OCI-LY1 (cell line): ENCODE measurements at regions not wholly inside any gene's neighbourhood (a gene's known extent, or its start where the extent isn't known, plus 50 kb on each side); places are given as distances from the start of the nearest gene placed in this dataset.

ENCODE experiments used
- H2AFZ ChIP-seq: fragments of 200-600 bp; sonication (generic), shearing (Covaris generic); 2 replicates; pipeline ENCODE4 v1.6.0; 2014; ENCODE audit warnings: antibody characterized with exemption, mild to moderate bottlenecking, low read length
- H3F3A ChIP-seq: fragments of 200-600 bp; sonication (generic), shearing (Covaris generic); 2 replicates; pipeline ENCODE4 v1.6.0; 2014; ENCODE audit warnings: mild to moderate bottlenecking, antibody characterized with exemption, low read length, moderate library complexity; ENCODE audit not compliant: insufficient read depth
- H3K27ac ChIP-seq: fragments of 200-600 bp; sonication (generic); 2 replicates; pipeline ENCODE4 v1.5.1; 2014; ENCODE audit warnings: low read length, mixed run types, mild to moderate bottlenecking, low read depth; ENCODE audit not compliant: poor library complexity, severe bottlenecking
- H3K27me3 ChIP-seq: fragments of 200-600 bp; sonication (generic); 2 replicates; pipeline ENCODE4 v1.6.0; 2014; ENCODE audit warnings: antibody characterized with exemption, mild to moderate bottlenecking, low read length, moderate library complexity; ENCODE audit not compliant: insufficient read depth
- H3K36me3 ChIP-seq: fragments of 200-600 bp; sonication (generic); 2 replicates; pipeline ENCODE4 v1.6.1; 2014; ENCODE audit warnings: mild to moderate bottlenecking, antibody characterized with exemption, low read length, moderate library complexity, mixed read lengths; ENCODE audit not compliant: insufficient read depth
- H3K4me1 ChIP-seq: fragments of 200-600 bp; sonication (generic); 2 replicates; pipeline ENCODE4 v1.5.1; 2014; ENCODE audit warnings: mild to moderate bottlenecking, low read length, moderate library complexity; ENCODE audit not compliant: insufficient read depth, severe bottlenecking
- H3K4me2 ChIP-seq: fragments of 200-600 bp; sonication (generic), shearing (Covaris generic); 2 replicates; pipeline ENCODE4 v1.6.1; 2014; ENCODE audit warnings: low read length
- H3K4me3 ChIP-seq: fragments of 200-600 bp; sonication (generic); 2 replicates; pipeline ENCODE4 v1.5.1; 2014; ENCODE audit warnings: low read length, low read depth, mild to moderate bottlenecking, mixed read lengths; ENCODE audit not compliant: poor library complexity, severe bottlenecking
- H3K79me2 ChIP-seq: fragments of 200-600 bp; shearing (Covaris generic); 2 replicates; pipeline ENCODE4 v1.6.1; 2016; ENCODE audit warnings: mixed run types, low read length, mixed read lengths; ENCODE audit not compliant: insufficient read depth
- H3K9ac ChIP-seq: fragments of 200-600 bp; sonication (generic), shearing (Covaris generic); 2 replicates; pipeline ENCODE4 v1.6.1; 2014; ENCODE audit warnings: mild to moderate bottlenecking, low read length, mixed read lengths
- H3K9me2 ChIP-seq: fragments of 200-600 bp; sonication (generic), shearing (Covaris generic); 2 replicates; pipeline ENCODE4 v1.6.1; 2014; ENCODE audit warnings: low read depth, mild to moderate bottlenecking, low read length, mixed read lengths
- H3K9me3 ChIP-seq: fragments of 200-600 bp; shearing (Covaris generic); 2 replicates; pipeline ENCODE4 v1.6.1; 2014; ENCODE audit warnings: low read length, mixed read lengths
- H4K20me1 ChIP-seq: fragments of 200-600 bp; sonication (generic), shearing (Covaris generic); 2 replicates; pipeline ENCODE4 v1.6.0; 2016; ENCODE audit warnings: mild to moderate bottlenecking, low read length; ENCODE audit not compliant: insufficient read depth
- CTCF ChIP-seq: fragments of 200-600 bp; sonication (generic), shearing (Covaris generic); IDR thresholded peaks from 2 replicates; pipeline ENCODE4 v1.5.1; 2017; ENCODE audit warnings: mild to moderate bottlenecking, antibody characterized with exemption, low read length, moderate library complexity, mixed read lengths
- EZH2 ChIP-seq: fragments of 200-600 bp; sonication (generic), shearing (Covaris generic); IDR thresholded peaks from 2 replicates; pipeline ENCODE4 v1.8.0; 2017; ENCODE audit warnings: borderline replicate concordance, mixed run types, mild to moderate bottlenecking, antibody characterized with exemption, low read length, moderate library complexity, mixed read lengths

GRCh38 chr11:95389427-95389826, 158.4 kb upstream of the SESN3 start:
- H3K4me1 ChIP-seq: no peaks in the 10 kb centered on the region
- H3K9me3 ChIP-seq: no peaks in the 10 kb centered on the region
- H2AFZ ChIP-seq: no peak overlapping the region
- H3K9ac ChIP-seq: no peak overlapping the region
- H3K27ac ChIP-seq: no peak overlapping the region
- TF ChIP-seq CTCF: no peak
- TF ChIP-seq EZH2: no peak
- no peaks in the 10 kb centered on the region for H3K36me3 ChIP-seq
- H3K79me2 ChIP-seq: no peaks in the 10 kb centered on the region
- no peaks in the 10 kb centered on the region for H4K20me1 ChIP-seq
- peaks cover 2% of the 10 kb centered on the region; the same call in 1 of the 2 replicates for H3K27me3 ChIP-seq
- no peaks in the 10 kb centered on the region for H3F3A ChIP-seq
- H3K9me2 ChIP-seq: no peaks in the 10 kb centered on the region
- H3K4me2 ChIP-seq: no peak overlapping the region
- no peak overlapping the region for H3K4me3 ChIP-seq

DNA sequence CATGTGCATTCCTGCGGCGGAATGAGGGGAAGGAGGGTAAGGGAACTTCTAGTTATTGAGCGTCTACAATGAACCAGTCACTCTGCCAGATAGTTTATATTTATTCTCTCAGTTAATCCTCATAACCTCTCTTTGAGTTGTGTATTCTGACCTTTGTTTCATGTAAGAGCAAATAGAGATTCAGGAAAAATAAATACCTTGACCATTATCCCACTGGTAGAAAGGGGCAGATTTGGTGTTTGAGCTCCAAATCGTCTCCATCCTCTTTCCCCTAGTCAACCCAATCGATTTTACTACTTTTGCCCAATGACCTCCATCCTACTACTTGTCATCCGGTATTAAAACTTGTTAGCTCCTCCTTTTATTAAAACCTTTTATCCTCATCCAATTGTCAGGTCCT, 157.1 kb upstream of the SESN3 start:
- H3K9ac ChIP-seq: no peak overlapping the region
- no peaks in the 10 kb centered on the region for H4K20me1 ChIP-seq
- H3K4me3 ChIP-seq: no peak overlapping the region
- no peaks in the 10 kb centered on the region for H3K36me3 ChIP-seq
- no peaks in the 10 kb centered on the region for H3K9me3 ChIP-seq
- TF ChIP-seq EZH2 (no peak), CTCF (no peak)
- H3K4me2 ChIP-seq: no peak overlapping the region
- H3K27me3 ChIP-seq: peaks cover 2% of the 10 kb centered on the region; the same call in 1 of the 2 replicates
- H3F3A ChIP-seq: no peaks in the 10 kb centered on the region
- H3K9me2 ChIP-seq: no peaks in the 10 kb centered on the region
- H3K79me2 ChIP-seq: no peaks in the 10 kb centered on the region
- no peak overlapping the region for H2AFZ ChIP-seq
- H3K27ac ChIP-seq: no peak overlapping the region
- H3K4me1 ChIP-seq: no peaks in the 10 kb centered on the region

DNA sequence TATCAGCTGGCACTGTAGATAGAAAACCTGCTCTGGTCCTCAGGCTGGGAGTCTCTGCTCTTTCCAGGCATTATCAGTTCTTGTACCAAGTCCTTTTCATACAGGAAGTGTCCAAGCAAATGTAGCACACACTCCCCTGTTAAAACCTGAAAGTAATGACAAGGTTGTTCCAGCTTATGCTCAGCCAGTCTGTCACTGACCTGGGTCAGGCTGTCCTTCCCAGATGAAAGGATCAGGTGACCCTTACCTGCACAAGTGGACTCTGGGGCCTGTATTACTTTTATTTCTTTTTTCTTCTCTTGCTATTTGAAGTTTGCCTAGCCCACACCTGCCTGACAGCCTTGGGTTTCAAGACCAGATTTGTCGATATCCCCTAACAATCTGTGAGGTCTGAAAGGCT, 156.3 kb upstream of the SESN3 start:
- Histone ChIP-seq H3K4me2 (no peak overlapping the region), H2AFZ (no peak overlapping the region), H3K4me3 (no peak overlapping the region), H3F3A (no peaks in the 10 kb centered on the region), H3K4me1 (no peaks in the 10 kb centered on the region), H3K9me2 (no peaks in the 10 kb centered on the region), H3K9me3 (no peaks in the 10 kb centered on the region), H3K27ac (no peak overlapping the region), H3K9ac (no peak overlapping the region), H3K36me3 (no peaks in the 10 kb centered on the region), H3K27me3 (peaks cover 2% of the 10 kb centered on the region; the same call in 1 of the 2 replicates), H3K79me2 (no peaks in the 10 kb centered on the region), H4K20me1 (no peaks in the 10 kb centered on the region)
- TF ChIP-seq CTCF (no peak), EZH2 (no peak)
